ENCODE measurements at regions not wholly inside any gene's neighbourhood (a gene's known extent, or its start where the extent isn't known, plus 50 kb on each side); places are given as distances from the start of the nearest gene placed in this dataset.

DNA sequence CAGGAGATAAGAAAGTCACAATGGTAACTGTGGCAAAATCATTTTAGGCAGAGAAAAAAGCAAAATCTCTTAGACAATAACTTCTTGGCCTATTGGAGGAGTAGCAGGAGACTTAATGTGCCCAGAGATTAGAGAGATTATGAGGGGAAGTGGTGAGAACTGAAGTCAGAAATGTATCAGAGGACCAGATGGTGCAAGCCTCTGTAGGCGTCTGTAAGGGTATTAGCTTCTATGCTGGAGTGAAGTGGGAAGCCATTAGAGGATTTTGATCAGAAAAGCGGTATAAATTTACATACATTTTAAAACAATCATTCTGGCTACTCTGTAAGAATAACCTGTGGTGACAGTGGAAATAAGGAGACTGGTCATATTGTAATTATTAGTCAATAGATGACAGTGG, 236.7 kb downstream of the FAT4 start:
- ChIA-PET POLR2A (no interaction called here), CTCF (no interaction called here)
- no CpG with 5 or more reads among the region's 2 CpGs for WGBS (ENCODE audit: insufficient coverage)
- Histone ChIP-seq H3K36me3 (ENCODE audit: control insufficient read depth in 4 of 4, insufficient read depth in 4 of 4, low read length in 3 of 4) (no peaks in the 10 kb centered on the region), H3K27me3 (replicated peaks in 2 of 5; ENCODE audit: control insufficient read depth in 4 of 5, insufficient read depth in 5 of 5, low read length in 4 of 5) (no peaks in the 10 kb centered on the region), H3K27ac (ENCODE audit: insufficient read depth in 1 of 2, low read depth in 1 of 2, low read length in 2 of 2, poor library complexity in 1 of 2, severe bottlenecking in 2 of 2) (no peak overlapping the region), H3K4me3 (ENCODE audit: control insufficient read depth in 1 of 7, extremely low read depth in 1 of 7, insufficient read depth in 4 of 7, low read depth in 2 of 7, low read length in 6 of 7) (no peak overlapping the region), H3K9me3 (ENCODE audit: control extremely low read depth in 1 of 5, control insufficient read depth in 4 of 5, insufficient read depth in 2 of 5, low read depth in 1 of 5, low read length in 4 of 5) (peaks cover 1 to 4% (median 3%) of the 10 kb centered on the region in 5 experiments), H3K4me1 (ENCODE audit: control extremely low read depth in 1 of 4, control insufficient read depth in 4 of 4, insufficient read depth in 4 of 4, low read length in 3 of 4) (no peaks in the 10 kb centered on the region)
- no peak for DNase-seq

DNA sequence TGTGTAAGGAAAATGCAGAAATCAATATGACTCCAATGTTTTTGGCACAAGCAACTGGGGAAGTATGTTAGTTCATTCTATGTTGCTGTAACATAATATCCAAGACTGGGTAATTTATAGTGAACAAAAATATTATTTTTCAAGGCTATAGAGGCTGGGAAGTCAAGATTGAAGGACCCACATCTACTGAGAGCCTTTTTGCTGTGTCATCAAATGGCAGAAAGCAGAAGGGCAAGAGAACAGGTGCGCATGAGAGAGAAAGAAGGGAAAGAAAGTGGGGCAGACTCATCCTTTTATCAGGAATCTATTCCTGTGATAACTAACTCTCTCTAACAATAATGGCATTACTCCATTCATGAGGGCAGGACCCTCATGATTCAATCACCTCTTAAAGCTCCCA, 237.2 kb downstream of the FAT4 start:
- H3K36me3 ChIP-seq (ENCODE audit: control insufficient read depth in 4 of 4, insufficient read depth in 4 of 4, low read length in 3 of 4), result no peaks in the 10 kb centered on the region
- H3K4me3 ChIP-seq (ENCODE audit: control insufficient read depth in 1 of 7, extremely low read depth in 1 of 7, insufficient read depth in 4 of 7, low read depth in 2 of 7, low read length in 6 of 7), result no peak overlapping the region
- no peaks in the 10 kb centered on the region for H3K4me1 ChIP-seq (ENCODE audit: control extremely low read depth in 1 of 4, control insufficient read depth in 4 of 4, insufficient read depth in 4 of 4, low read length in 3 of 4)
- WGBS (ENCODE audit: insufficient coverage), result no CpG with 5 or more reads among the region's 1 CpG
- CTCF ChIA-PET, result no interaction called here
- POLR2A ChIA-PET, result no interaction called here
- no peak for DNase-seq
- no peaks in the 10 kb centered on the region for H3K27me3 ChIP-seq (replicated peaks in 2 of 5; ENCODE audit: control insufficient read depth in 4 of 5, insufficient read depth in 5 of 5, low read length in 4 of 5)
- H3K9me3 ChIP-seq (ENCODE audit: control extremely low read depth in 1 of 5, control insufficient read depth in 4 of 5, insufficient read depth in 2 of 5, low read depth in 1 of 5, low read length in 4 of 5), result peaks cover 1 to 7% (median 4%) of the 10 kb centered on the region in 5 experiments
- no peak overlapping the region for H3K27ac ChIP-seq (ENCODE audit: insufficient read depth in 1 of 2, low read depth in 1 of 2, low read length in 2 of 2, poor library complexity in 1 of 2, severe bottlenecking in 2 of 2)

DNA sequence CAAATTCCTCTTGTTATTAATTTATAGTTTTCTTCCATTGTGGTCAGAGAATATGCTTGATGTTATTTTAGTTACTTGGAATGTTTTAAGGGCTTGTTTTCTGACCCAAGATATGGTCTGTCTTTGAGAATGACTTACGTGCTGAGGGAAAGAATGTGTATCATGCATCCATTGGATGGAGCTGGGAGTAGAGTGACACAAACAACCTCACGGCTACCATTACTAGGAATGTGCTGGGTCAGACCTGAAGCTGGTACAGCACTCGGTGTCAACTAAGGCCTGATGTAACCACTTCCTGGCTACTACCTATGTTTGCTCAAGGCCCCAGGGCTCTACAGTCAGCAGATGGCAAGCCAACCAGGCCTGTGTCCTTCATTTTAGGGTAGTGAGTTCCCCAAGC, 257.8 kb downstream of the FAT4 start:
- Histone ChIP-seq H3K9me3 (ENCODE audit: control extremely low read depth in 1 of 5, control insufficient read depth in 4 of 5, insufficient read depth in 2 of 5, low read depth in 1 of 5, low read length in 4 of 5) (no peaks in the 10 kb centered on the region), H3K4me1 (ENCODE audit: control extremely low read depth in 1 of 4, control insufficient read depth in 4 of 4, insufficient read depth in 4 of 4, low read length in 3 of 4) (no peaks in the 10 kb centered on the region), H3K36me3 (ENCODE audit: control insufficient read depth in 4 of 4, insufficient read depth in 4 of 4, low read length in 3 of 4) (no peaks in the 10 kb centered on the region), H3K27me3 (replicated peaks in 2 of 5; ENCODE audit: control insufficient read depth in 4 of 5, insufficient read depth in 5 of 5, low read length in 4 of 5) (no peaks in the 10 kb centered on the region), H3K4me3 (ENCODE audit: control insufficient read depth in 1 of 7, extremely low read depth in 1 of 7, insufficient read depth in 4 of 7, low read depth in 2 of 7, low read length in 6 of 7) (no peak overlapping the region), H3K27ac (ENCODE audit: insufficient read depth in 1 of 2, low read depth in 1 of 2, low read length in 2 of 2, poor library complexity in 1 of 2, severe bottlenecking in 2 of 2) (no peak overlapping the region)
- ChIA-PET CTCF (no interaction called here), POLR2A (no interaction called here)
- 96% methylated on average over 3 of the region's 3 CpGs for WGBS (ENCODE audit: insufficient coverage)
- DNase-seq, result no peak

DNA sequence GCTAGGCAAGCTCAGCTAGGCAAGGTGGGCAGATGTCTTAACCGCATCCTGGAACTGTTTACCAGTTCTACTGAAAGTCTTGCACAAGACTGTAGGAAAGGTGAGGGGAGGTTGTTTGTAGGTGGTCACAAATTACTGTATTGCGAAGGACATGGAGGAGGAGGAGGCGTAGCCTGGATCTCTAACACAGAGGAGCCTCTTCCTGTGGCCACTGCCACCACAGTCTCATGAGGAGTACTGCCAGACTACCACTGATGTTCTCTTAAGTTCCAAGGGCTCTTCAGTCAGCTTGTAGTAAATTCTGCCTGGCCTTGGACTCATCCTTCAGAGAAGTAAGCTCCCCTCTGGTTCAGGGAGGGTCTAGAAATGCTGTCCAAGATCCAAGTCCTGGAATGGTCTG, 258.6 kb downstream of the FAT4 start:
- WGBS (ENCODE audit: insufficient coverage), result 96% methylated on average over 3 of the region's 3 CpGs
- no peaks in the 10 kb centered on the region for H3K36me3 ChIP-seq (ENCODE audit: control insufficient read depth in 4 of 4, insufficient read depth in 4 of 4, low read length in 3 of 4)
- no peak for DNase-seq
- no peaks in the 10 kb centered on the region for H3K27me3 ChIP-seq (replicated peaks in 2 of 5; ENCODE audit: control insufficient read depth in 4 of 5, insufficient read depth in 5 of 5, low read length in 4 of 5)
- H3K4me1 ChIP-seq (ENCODE audit: control extremely low read depth in 1 of 4, control insufficient read depth in 4 of 4, insufficient read depth in 4 of 4, low read length in 3 of 4), result no peaks in the 10 kb centered on the region
- H3K4me3 ChIP-seq (ENCODE audit: control insufficient read depth in 1 of 7, extremely low read depth in 1 of 7, insufficient read depth in 4 of 7, low read depth in 2 of 7, low read length in 6 of 7), result no peak overlapping the region
- ChIA-PET POLR2A (no interaction called here), CTCF (no interaction called here)
- no peak overlapping the region for H3K27ac ChIP-seq (ENCODE audit: insufficient read depth in 1 of 2, low read depth in 1 of 2, low read length in 2 of 2, poor library complexity in 1 of 2, severe bottlenecking in 2 of 2)
- no peaks in the 10 kb centered on the region for H3K9me3 ChIP-seq (ENCODE audit: control extremely low read depth in 1 of 5, control insufficient read depth in 4 of 5, insufficient read depth in 2 of 5, low read depth in 1 of 5, low read length in 4 of 5)

DNA sequence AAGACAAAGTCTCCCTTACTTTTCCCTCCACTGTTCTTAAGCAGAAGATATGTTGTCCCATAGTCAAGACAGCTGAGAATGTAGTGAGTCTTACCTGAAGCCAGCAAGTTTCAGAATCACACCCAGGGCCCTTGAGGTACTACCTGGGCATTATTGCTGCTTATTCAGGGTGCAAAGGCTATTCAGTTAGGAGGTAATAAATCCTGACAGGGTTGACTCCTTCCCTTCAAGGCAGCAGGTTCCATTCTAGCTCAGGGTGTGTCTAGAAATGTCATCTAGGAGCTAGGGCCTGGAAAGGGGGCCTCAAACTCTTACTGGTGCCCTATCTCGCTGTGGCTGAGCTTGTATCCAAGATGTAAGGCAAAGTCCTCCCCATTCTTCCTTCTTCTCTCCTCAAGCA, 259.0 kb downstream of the FAT4 start:
- CTCF ChIA-PET, result interaction anchor here (1.0 kb wide), 1 partner anchor 261 kb away, joined by 3 read pairs; no protein-coding TSS in a partner anchor

DNA sequence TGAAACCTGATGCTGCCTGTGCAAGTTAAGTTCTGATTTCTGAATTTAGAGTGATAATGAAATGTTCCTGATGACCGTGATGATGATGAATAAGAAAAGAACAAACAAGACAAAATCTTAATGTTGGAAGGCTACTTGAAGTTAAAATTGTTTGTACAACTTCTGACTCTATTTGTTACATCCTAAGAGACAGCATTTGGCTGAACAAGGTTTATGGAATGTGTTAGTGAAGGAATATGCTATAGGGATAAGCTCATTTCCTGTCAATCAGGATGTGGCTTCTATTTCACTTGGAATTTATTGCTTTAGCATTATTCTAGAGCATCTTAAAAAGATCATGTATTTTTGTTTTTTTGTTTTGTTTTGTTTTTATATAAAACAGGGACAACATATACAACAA, 267.5 kb downstream of the FAT4 start:
- Histone ChIP-seq H3K4me3 (ENCODE audit: control insufficient read depth in 1 of 7, extremely low read depth in 1 of 7, insufficient read depth in 4 of 7, low read depth in 2 of 7, low read length in 6 of 7) (no peak overlapping the region), H3K27me3 (replicated peaks in 2 of 5; ENCODE audit: control insufficient read depth in 4 of 5, insufficient read depth in 5 of 5, low read length in 4 of 5) (no peaks in the 10 kb centered on the region), H3K27ac (ENCODE audit: insufficient read depth in 1 of 2, low read depth in 1 of 2, low read length in 2 of 2, poor library complexity in 1 of 2, severe bottlenecking in 2 of 2) (no peak overlapping the region), H3K9me3 (ENCODE audit: control extremely low read depth in 1 of 5, control insufficient read depth in 4 of 5, insufficient read depth in 2 of 5, low read depth in 1 of 5, low read length in 4 of 5) (no peaks in the 10 kb centered on the region), H3K4me1 (ENCODE audit: control extremely low read depth in 1 of 4, control insufficient read depth in 4 of 4, insufficient read depth in 4 of 4, low read length in 3 of 4) (peaks cover 0 to 5% (median 0%) of the 10 kb centered on the region in 4 experiments), H3K36me3 (ENCODE audit: control insufficient read depth in 4 of 4, insufficient read depth in 4 of 4, low read length in 3 of 4) (no peaks in the 10 kb centered on the region)
- 92% methylated on average over 1 of the region's 1 CpG for WGBS (ENCODE audit: insufficient coverage)
- CTCF ChIA-PET, result no interaction called here
- DNase-seq, result no peak
- POLR2A ChIA-PET, result no interaction called here

More for the DNA sequence above, 259.0 kb downstream of the FAT4 start:
- Histone ChIP-seq H3K9me3 (ENCODE audit: control extremely low read depth in 1 of 5, control insufficient read depth in 4 of 5, insufficient read depth in 2 of 5, low read depth in 1 of 5, low read length in 4 of 5) (no peaks in the 10 kb centered on the region), H3K4me1 (ENCODE audit: control extremely low read depth in 1 of 4, control insufficient read depth in 4 of 4, insufficient read depth in 4 of 4, low read length in 3 of 4) (no peaks in the 10 kb centered on the region), H3K27me3 (replicated peaks in 2 of 5; ENCODE audit: control insufficient read depth in 4 of 5, insufficient read depth in 5 of 5, low read length in 4 of 5) (no peaks in the 10 kb centered on the region), H3K4me3 (ENCODE audit: control insufficient read depth in 1 of 7, extremely low read depth in 1 of 7, insufficient read depth in 4 of 7, low read depth in 2 of 7, low read length in 6 of 7) (no peak overlapping the region), H3K27ac (ENCODE audit: insufficient read depth in 1 of 2, low read depth in 1 of 2, low read length in 2 of 2, poor library complexity in 1 of 2, severe bottlenecking in 2 of 2) (no peak overlapping the region), H3K36me3 (ENCODE audit: control insufficient read depth in 4 of 4, insufficient read depth in 4 of 4, low read length in 3 of 4) (no peaks in the 10 kb centered on the region)
- POLR2A ChIA-PET, result no interaction called here
- no peak for DNase-seq
- no CpG with 5 or more reads among the region's 1 CpG for WGBS (ENCODE audit: insufficient coverage)

DNA sequence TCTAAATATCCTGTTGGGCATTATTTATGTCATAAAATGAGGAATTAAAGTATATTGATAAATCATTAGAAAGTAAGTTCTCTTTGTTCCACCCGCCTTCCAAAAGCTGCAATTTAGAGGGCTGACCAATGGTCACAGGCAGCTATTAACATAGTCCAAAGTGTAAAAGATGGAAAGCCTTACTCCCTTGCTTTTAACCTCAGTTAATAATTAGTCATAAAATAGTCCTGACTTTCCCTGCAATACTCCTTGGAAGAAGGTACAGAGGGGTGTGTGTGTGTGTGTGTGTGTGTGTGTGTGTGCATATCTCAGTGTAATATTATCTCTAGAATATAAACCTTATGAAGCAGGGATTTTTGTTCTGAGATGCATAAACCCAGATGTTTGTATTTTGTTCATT, 275.4 kb downstream of the FAT4 start:
- ChIA-PET POLR2A (no interaction called here), CTCF (interaction anchor here (1.3 kb wide), 1 partner anchor 11 kb away, joined by 3 read pairs; no protein-coding TSS in a partner anchor)
- Histone ChIP-seq H3K4me1 (ENCODE audit: control extremely low read depth in 1 of 4, control insufficient read depth in 4 of 4, insufficient read depth in 4 of 4, low read length in 3 of 4) (peaks cover 0 to 5% (median 0%) of the 10 kb centered on the region in 4 experiments), H3K36me3 (ENCODE audit: control insufficient read depth in 4 of 4, insufficient read depth in 4 of 4, low read length in 3 of 4) (no peaks in the 10 kb centered on the region), H3K27me3 (replicated peaks in 2 of 5; ENCODE audit: control insufficient read depth in 4 of 5, insufficient read depth in 5 of 5, low read length in 4 of 5) (no peaks in the 10 kb centered on the region), H3K4me3 (ENCODE audit: control insufficient read depth in 1 of 7, extremely low read depth in 1 of 7, insufficient read depth in 4 of 7, low read depth in 2 of 7, low read length in 6 of 7) (no peak overlapping the region), H3K9me3 (ENCODE audit: control extremely low read depth in 1 of 5, control insufficient read depth in 4 of 5, insufficient read depth in 2 of 5, low read depth in 1 of 5, low read length in 4 of 5) (no peaks in the 10 kb centered on the region), H3K27ac (ENCODE audit: insufficient read depth in 1 of 2, low read depth in 1 of 2, low read length in 2 of 2, poor library complexity in 1 of 2, severe bottlenecking in 2 of 2) (no peak overlapping the region)
- WGBS (ENCODE audit: insufficient coverage), result no CpG with 5 or more reads among the region's 1 CpG
- DNase-seq, result no peak
